Natural killer cell (primary cell): ENCODE measurements at regions not wholly inside any gene's neighbourhood (a gene's known extent, or its start where the extent isn't known, plus 50 kb on each side); places are given as distances from the start of the nearest gene placed in this dataset.

Source experiments
- ATAC-seq, 3 donors: fragments of 150-1000 bp in 2 of 3; fragments of 200-7000 bp in 1 of 3; cut with Tn5 transposase; 1 replicate in 1 of 3; 2 replicates in 2 of 3; pipeline ENCODE4 v1.10.0; 2021; ENCODE audit warnings: mild to moderate bottlenecking in 2 of 3, moderate library complexity in 2 of 3
- DNase-seq, 2 donors: peaks; one replicate each; pipeline versions ENCODE4 v3.0.0 to v3.0.0-alpha.2; 2013 to 2021; ENCODE audit warnings: mixed read lengths in 1 of 2
- H3K27ac ChIP-seq: one replicate; pipeline ENCODE4 v1.5.1; 2013; ENCODE audit warnings: mild to moderate bottlenecking, low read length
- H3K27me3 ChIP-seq: one replicate; pipeline ENCODE4 v1.6.1; 2013; ENCODE audit warnings: low read length; ENCODE audit not compliant: control insufficient read depth, insufficient read depth
- H3K36me3 ChIP-seq: one replicate; pipeline ENCODE4 v1.6.1; 2013; ENCODE audit warnings: low read length; ENCODE audit not compliant: control insufficient read depth, insufficient read depth
- H3K4me1 ChIP-seq: one replicate; pipeline ENCODE4 v1.6.1; 2013; ENCODE audit warnings: low read length; ENCODE audit not compliant: control insufficient read depth, insufficient read depth
- H3K4me3 ChIP-seq: one replicate; pipeline ENCODE4 v1.5.1; 2013; ENCODE audit warnings: low read length
- H3K9me3 ChIP-seq: one replicate; pipeline ENCODE4 v1.6.1; 2013; ENCODE audit warnings: low read length; ENCODE audit not compliant: control insufficient read depth, insufficient read depth
- H3K27ac Mint-ChIP-seq, 2 donors: one replicate each; pipeline ENCODE4 v1.8.0; 2022; ENCODE audit warnings: mild to moderate bottlenecking in 2 of 2, mixed read lengths in 2 of 2, moderate library complexity in 1 of 2
- H3K27me3 Mint-ChIP-seq, 2 donors: one replicate each; pipeline ENCODE4 v1.8.0; 2022; ENCODE audit warnings: low read depth in 2 of 2, mixed read lengths in 2 of 2
- H3K36me3 Mint-ChIP-seq: one replicate; pipeline ENCODE4 v1.8.0; 2022; ENCODE audit warnings: mixed read lengths
- H3K4me1 Mint-ChIP-seq, 2 donors: one replicate each; pipeline ENCODE4 v1.8.0; 2022; ENCODE audit warnings: mixed read lengths in 2 of 2
- H3K4me3 Mint-ChIP-seq: one replicate; pipeline ENCODE4 v1.8.0; 2022; ENCODE audit warnings: mild to moderate bottlenecking, moderate library complexity, mixed read lengths
- H3K9me3 Mint-ChIP-seq, 2 donors: one replicate each; pipeline ENCODE4 v1.8.0; 2022; ENCODE audit warnings: mixed read lengths in 2 of 2
- CTCF ChIP-seq: fragments of 200-600 bp; IDR thresholded peaks from one replicate; pipeline ENCODE4 v1.8.0; 2022; ENCODE audit warnings: antibody characterized with exemption
- WGBS: methylation state at CpG from one replicate; pipeline ENCODE4 v1.1.7; 2013; ENCODE audit warnings: missing lambda C conversion rate; ENCODE audit not compliant: insufficient coverage; 5-methylcytosine and 5-hydroxymethylcytosine counted together
- intact Hi-C: fragments of 100-400 bp; cut with micrococcal nuclease; formaldehyde crosslinking; loops from one replicate; pipeline ENCODE4 v1.14.2; 2022

- no peak overlapping the region for H3K4me3 ChIP-seq
- no peak overlapping the region for H3K27ac ChIP-seq
- Mint-ChIP-seq H3K27ac (no peak overlapping the region), H3K36me3 (peaks cover 18% of the 10 kb centered on the region), H3K4me3 (no peak overlapping the region), H3K27me3 (no peaks in the 10 kb centered on the region), H3K4me1 (no peaks in the 10 kb centered on the region), H3K9me3 (peaks cover 2 to 5% of the 10 kb centered on the region in 2 donors)
- 63% methylated on average over 2 of the region's 2 CpGs for WGBS
- H3K9me3 ChIP-seq, result no peaks in the 10 kb centered on the region
- no peaks in the 10 kb centered on the region for H3K36me3 ChIP-seq
- DNase-seq (no peak), ATAC-seq (no peak)
- no peak for TF ChIP-seq CTCF
- H3K4me1 ChIP-seq, result no peaks in the 10 kb centered on the region
- intact Hi-C loops, result no loop called here
- H3K27me3 ChIP-seq, result no peaks in the 10 kb centered on the region
These were observed 647.2 kb upstream of the CDH2 start for GRCh38 chr18:28824183-28824574.

GRCh38 chr18:28823506-28824182 lies 646.7 kb upstream of the CDH2 start:
- no peaks in the 10 kb centered on the region for H3K36me3 ChIP-seq
- intact Hi-C loops, result no loop called here
- Mint-ChIP-seq H3K4me3 (no peak overlapping the region), H3K27ac (no peak overlapping the region), H3K36me3 (peaks cover 18% of the 10 kb centered on the region), H3K4me1 (no peaks in the 10 kb centered on the region), H3K27me3 (no peaks in the 10 kb centered on the region), H3K9me3 (peaks cover 0 to 5% of the 10 kb centered on the region in 2 donors)
- 92% methylated on average over 6 of the region's 6 CpGs for WGBS
- H3K27me3 ChIP-seq, result no peaks in the 10 kb centered on the region
- no peak overlapping the region for H3K27ac ChIP-seq
- DNase-seq (no peak), ATAC-seq (peak in 1 of 3 donors; percentile 24)
- TF ChIP-seq CTCF, result no peak
- H3K9me3 ChIP-seq, result no peaks in the 10 kb centered on the region
- no peak overlapping the region for H3K4me3 ChIP-seq
- no peaks in the 10 kb centered on the region for H3K4me1 ChIP-seq

DNA sequence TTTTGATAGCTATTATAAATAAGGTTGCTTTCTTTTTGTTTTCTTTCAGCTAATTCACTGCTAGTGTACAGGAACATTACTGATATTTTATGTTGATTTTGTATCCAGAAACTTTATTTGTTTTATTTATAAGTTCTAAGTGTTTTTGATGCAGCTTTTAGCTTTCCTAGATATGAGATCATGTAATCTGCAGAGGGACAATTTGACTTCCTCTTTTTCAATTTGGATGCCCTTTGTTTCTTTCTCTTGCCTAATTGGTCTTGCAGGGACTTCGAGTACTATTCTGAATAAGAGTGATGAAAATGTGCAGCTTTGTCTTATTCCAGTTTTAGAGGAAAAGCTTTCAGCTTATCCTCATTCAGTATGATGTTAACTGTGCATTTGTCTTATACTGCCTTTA lies 643.4 kb upstream of the CDH2 start:
- DNase-seq (no peak), ATAC-seq (no peak)
- H3K4me3 Mint-ChIP-seq, result no peak overlapping the region
- H3K4me1 Mint-ChIP-seq, result no peaks in the 10 kb centered on the region
- H3K9me3 Mint-ChIP-seq, result peaks cover 0 to 5% of the 10 kb centered on the region in 2 donors
- no peaks in the 10 kb centered on the region for H3K4me1 ChIP-seq
- no peaks in the 10 kb centered on the region for H3K36me3 ChIP-seq
- no CpG with 5 or more reads among the region's 1 CpG for WGBS
- peaks cover 18% of the 10 kb centered on the region for H3K36me3 Mint-ChIP-seq
- no peak overlapping the region for H3K4me3 ChIP-seq
- intact Hi-C loops, result no loop called here
- no peak overlapping the region for H3K27ac ChIP-seq
- H3K9me3 ChIP-seq, result no peaks in the 10 kb centered on the region
- no peak for TF ChIP-seq CTCF
- no peaks in the 10 kb centered on the region for H3K27me3 Mint-ChIP-seq
- H3K27me3 ChIP-seq, result no peaks in the 10 kb centered on the region
- no peak overlapping the region for H3K27ac Mint-ChIP-seq

DNA sequence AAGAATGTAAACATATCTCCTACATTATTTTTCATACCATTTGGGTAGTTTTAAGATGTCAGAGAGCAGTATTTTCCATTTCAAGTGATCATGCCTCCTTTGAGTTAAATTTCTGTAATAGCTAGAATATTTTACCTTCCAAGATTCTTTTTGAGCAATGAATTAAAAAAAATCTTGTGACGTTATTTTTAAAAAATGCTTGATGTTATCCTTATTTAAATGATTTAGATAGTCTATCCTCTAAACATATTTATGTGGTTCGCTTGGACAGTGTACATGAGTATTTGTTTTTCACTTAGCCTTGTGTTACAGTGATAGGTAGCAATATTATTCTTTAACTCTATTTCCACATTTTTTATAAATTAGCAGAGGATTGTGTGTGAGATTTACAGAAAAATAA lies 639.2 kb upstream of the CDH2 start:
- DNase-seq (no peak), ATAC-seq (no peak)
- Mint-ChIP-seq H3K4me3 (no peak overlapping the region), H3K36me3 (peaks cover 6% of the 10 kb centered on the region), H3K9me3 (peaks cover 0 to 2% of the 10 kb centered on the region in 2 donors), H3K27me3 (no peaks in the 10 kb centered on the region), H3K4me1 (no peaks in the 10 kb centered on the region), H3K27ac (no peak overlapping the region)
- H3K4me3 ChIP-seq, result no peak overlapping the region
- H3K27ac ChIP-seq, result no peak overlapping the region
- H3K27me3 ChIP-seq, result no peaks in the 10 kb centered on the region
- no peaks in the 10 kb centered on the region for H3K36me3 ChIP-seq
- TF ChIP-seq CTCF, result no peak
- intact Hi-C loops, result no loop called here
- no peaks in the 10 kb centered on the region for H3K9me3 ChIP-seq
- no peaks in the 10 kb centered on the region for H3K4me1 ChIP-seq
- WGBS, result no CpG with 5 or more reads among the region's 2 CpGs
